ENCODE measurements at regions not wholly inside any gene's neighbourhood (a gene's known extent, or its start where the extent isn't known, plus 50 kb on each side); places are given as distances from the start of the nearest gene placed in this dataset. TPM values are rescaled to one million over a fixed set of nuclear protein-coding genes. Genes with fewer than 3 reads are reported as not detected.

DNA sequence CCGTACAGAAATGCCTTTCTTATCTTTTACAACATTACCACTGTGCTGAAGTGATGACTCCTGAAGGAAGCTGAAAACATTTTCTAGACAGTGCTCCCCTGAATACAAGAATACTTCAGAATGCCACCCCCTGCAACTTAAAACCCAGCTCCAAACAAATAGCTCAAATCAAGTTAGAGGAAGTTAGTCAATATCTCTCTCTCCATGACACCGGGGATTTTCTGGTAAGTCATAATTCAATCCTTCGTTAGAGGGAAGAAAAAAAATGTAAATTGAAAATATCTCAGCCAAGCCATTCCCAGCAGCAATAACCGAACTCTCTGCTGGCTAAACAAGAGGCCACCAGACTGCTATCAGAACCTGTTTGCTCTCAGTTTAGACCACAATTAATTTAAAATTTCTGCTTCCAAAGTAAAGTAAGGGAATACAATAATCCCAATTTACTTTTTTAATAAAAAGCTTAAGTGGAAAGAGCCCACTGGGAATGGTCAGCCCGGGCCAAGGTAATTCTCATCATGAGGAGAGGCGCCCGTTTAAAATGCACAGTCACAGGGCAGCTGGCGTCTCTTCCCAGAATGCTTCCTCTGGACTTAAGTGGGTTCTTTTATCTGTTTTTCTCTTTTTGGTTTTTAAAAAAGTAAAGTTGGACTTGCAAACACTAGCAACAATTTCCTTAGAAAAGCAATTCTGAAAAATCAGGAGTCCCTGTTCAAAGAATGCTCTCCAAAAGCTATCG, 710.1 kb upstream of the STXBP6 start:
- no peak for DNase-seq (ENCODE audit: low read depth)

DNA sequence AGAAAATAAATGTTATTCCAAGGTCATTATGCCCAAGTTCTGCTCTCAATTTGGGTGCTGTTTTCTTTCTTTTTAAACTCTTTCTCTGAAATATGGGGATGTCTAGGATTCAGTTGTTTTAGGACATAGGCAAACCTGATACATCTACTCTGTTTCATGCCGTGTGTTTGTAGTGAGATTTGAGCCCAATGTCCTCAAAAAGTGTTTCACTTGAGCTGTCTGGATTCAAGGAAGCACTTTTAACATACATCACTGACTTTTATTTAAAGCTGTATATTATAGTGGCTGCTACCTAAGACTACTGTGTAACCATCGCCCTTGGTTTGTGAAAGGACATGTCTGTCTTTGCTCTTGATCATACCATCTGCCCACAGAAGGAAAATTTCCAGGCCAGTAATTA, 709.3 kb upstream of the STXBP6 start:
- no peak for DNase-seq (ENCODE audit: low read depth)

DNA sequence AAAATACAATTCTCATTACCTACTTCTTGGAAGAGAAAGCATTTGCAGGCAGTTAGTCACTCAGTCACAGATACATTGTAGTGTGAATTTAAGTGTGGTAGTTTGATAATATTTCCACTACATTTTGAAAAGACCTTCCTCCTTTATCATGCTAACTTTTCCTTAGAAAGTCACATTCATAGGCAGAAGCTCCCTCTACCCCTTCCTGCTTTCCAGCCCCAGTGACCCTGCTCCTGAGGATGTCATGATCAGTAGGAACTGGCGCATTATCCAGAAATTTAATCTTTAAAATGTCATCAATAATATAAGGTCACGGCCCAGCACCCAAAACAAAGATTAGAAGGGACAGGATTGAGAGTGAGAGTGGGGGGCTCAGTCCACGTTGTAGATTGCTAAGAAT, 707.4 kb upstream of the STXBP6 start:
- no peak for DNase-seq (ENCODE audit: low read depth)

DNA sequence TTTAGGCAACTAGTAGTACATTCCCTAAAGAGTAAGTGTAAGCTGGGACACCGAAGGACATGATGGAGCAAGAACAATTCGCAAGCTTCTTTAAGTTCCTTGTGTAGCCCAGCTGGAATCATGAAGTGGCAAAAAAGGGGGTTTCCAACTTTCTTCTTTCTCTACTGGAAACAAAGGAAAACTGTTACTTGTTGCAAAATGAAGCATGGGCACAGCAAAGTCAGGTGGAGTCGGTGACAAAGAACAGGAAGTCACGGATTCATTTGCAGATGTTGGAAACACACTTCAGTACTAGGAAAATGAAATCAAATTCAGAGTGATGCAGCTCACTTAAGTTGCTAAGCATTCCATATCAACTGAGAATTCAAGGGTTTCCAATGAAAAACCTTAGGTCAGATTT, 706.9 kb upstream of the STXBP6 start:
- no peak for DNase-seq (ENCODE audit: low read depth)

DNA sequence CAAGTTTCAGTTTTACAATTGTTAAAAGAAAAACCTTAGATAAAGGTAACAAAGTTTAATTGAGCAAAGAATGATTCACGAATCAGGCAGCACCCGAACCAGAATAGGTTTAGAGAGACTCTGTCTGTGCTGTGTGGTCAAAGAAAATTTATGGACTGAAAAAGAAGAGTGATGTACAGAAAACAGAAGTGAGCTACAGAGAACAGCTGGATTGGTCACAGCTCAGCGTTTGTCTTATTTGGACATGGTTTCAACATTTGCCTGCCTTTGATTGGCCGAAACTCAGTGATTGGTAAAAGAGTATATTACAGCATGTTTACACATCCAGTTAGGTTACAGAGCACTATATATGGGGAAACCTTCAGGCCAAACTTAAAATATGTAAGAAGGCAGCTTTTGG, 703.2 kb upstream of the STXBP6 start:
- DNase-seq (ENCODE audit: low read depth) = no peak

DNA sequence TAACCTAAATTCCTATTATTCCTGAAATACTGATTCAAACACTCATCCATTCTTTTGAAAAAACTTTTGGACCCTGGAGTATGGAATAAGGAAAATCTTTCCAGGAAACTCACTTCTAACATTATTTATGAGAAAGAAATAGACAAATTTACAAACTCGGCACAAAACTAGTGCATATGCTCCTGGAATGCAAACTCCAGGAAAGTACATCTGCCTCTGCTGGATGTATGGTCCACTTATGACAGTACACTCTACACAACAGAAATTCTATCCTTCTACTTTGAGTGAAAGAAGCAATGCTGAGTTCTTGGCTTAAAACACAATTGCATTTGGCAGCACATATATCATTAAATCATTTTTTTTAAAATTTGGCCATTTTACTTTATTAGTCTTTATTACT, 700.5 kb upstream of the STXBP6 start:
- no peak for DNase-seq (ENCODE audit: low read depth)

Small RNAs in the stretch of these regions (small RNA-seq; reads per million reads assigned to genes)
- not detected for gene RF00440

Measured in HT1080 (cell line).